ENCODE measurements at regions not wholly inside any gene's neighbourhood (a gene's known extent, or its start where the extent isn't known, plus 50 kb on each side); places are given as distances from the start of the nearest gene placed in this dataset.

- no peaks in the 10 kb centered on the region for H3K9me1 ChIP-seq (ENCODE audit: insufficient read depth, low read length)
- CTCF ChIA-PET, result no interaction called here
- POLR2A ChIA-PET (ENCODE audit: unreplicated experiment), result no interaction called here
- no peak overlapping the region for H2BK15ac ChIP-seq (ENCODE audit: low read depth, low read length)
- H3K79me1 ChIP-seq (ENCODE audit: low read depth in 1 of 2, low read length in 2 of 2), result no peaks in the 10 kb centered on the region
- H2AK9ac ChIP-seq (replicated peaks; ENCODE audit: low read depth, low read length, poor library complexity), result no peak overlapping the region
- no peak overlapping the region for H3K23ac ChIP-seq (ENCODE audit: low read depth, low read length)
- no peaks in the 10 kb centered on the region for H3K4me1 ChIP-seq (ENCODE audit: control insufficient read depth, insufficient read depth, low read length)
- no peak overlapping the region for H3K14ac ChIP-seq (replicated peaks; ENCODE audit: low read depth, low read length)
- peaks cover 29% of the 10 kb centered on the region for H3K9me3 ChIP-seq (ENCODE audit: control insufficient read depth, insufficient read depth, low read length)
- no peak for ATAC-seq (ENCODE audit: low read depth)
- no peak overlapping the region for H3K4me2 ChIP-seq (ENCODE audit: low read depth, low read length)
- TF ChIP-seq MXI1 (IDR thresholded peaks at IDR 0.05; ENCODE audit: borderline replicate concordance, low read depth, low read length) (no peak), SMC3 (IDR thresholded peaks at IDR 0.05; ENCODE audit: low read depth, low read length) (no peak), POLR2A (IDR thresholded peaks at IDR 0.05; ENCODE audit: low read depth, low read length) (no peak), RAD21 (IDR thresholded peaks at IDR 0.05; ENCODE audit: low read length) (no peak)
- H4K5ac ChIP-seq (ENCODE audit: low read depth, low read length), result no peak overlapping the region
- H4K20me1 ChIP-seq (ENCODE audit: insufficient read depth, low read length), result no peaks in the 10 kb centered on the region
- H3K27ac ChIP-seq (ENCODE audit: insufficient read depth, low read length), result no peak overlapping the region
- no peak for DNase-seq
- no peak overlapping the region for H3K56ac ChIP-seq (ENCODE audit: extremely low read depth, insufficient read depth, low read length)
- no peaks in the 10 kb centered on the region for H3K27me3 ChIP-seq (ENCODE audit: control insufficient read depth, insufficient read depth, low read length)
- intact Hi-C loops (cut with micrococcal nuclease) (no loop called here), dilution Hi-C loops (cut with HindIII; ENCODE audit: low sequenced_read_pairs, unreplicated experiment) (no loop called here), in situ Hi-C loops (cut with MboI; ENCODE audit: low sequenced_read_pairs) (no loop called here)
- H2BK120ac ChIP-seq (ENCODE audit: low read depth, low read length), result no peak overlapping the region
- H3K4me3 ChIP-seq (ENCODE audit: insufficient read depth, low read depth, low read length), result no peak overlapping the region
- BruUV-seq (replicated peaks), result no TSS peak
- H2AFZ ChIP-seq (replicated peaks; ENCODE audit: low read length, poor library complexity), result no peak overlapping the region
- H2BK5ac ChIP-seq (ENCODE audit: low read depth, low read length, poor library complexity, severe bottlenecking), result no peak overlapping the region
- no peak overlapping the region for H2AK5ac ChIP-seq (ENCODE audit: low read depth, low read length)
- H3K4ac ChIP-seq (ENCODE audit: low read depth, low read length), result no peak overlapping the region
- no peak overlapping the region for H2BK20ac ChIP-seq (ENCODE audit: low read depth, low read length)
- no peak overlapping the region for H3K9ac ChIP-seq (ENCODE audit: low read depth, low read length)
- H4K91ac ChIP-seq (ENCODE audit: insufficient read depth, low read depth, low read length), result no peak overlapping the region
- no peaks in the 10 kb centered on the region for H3K36me3 ChIP-seq (ENCODE audit: control insufficient read depth, insufficient read depth, low read length)
- no peak overlapping the region for H4K8ac ChIP-seq (ENCODE audit: low read depth in 2 of 2, low read length in 2 of 2)
- H3K18ac ChIP-seq (ENCODE audit: low read depth, low read length), result no peak overlapping the region
These were observed 347.3 kb upstream of the CDH4 start for GRCh38 chr20:60904730-60905129.
